Choroid plexus epithelial cell (primary cell): ENCODE measurements at regions not wholly inside any gene's neighbourhood (a gene's known extent, or its start where the extent isn't known, plus 50 kb on each side); places are given as distances from the start of the nearest gene placed in this dataset.
A peak's percentile ranks its signal among the peaks of the same experiment; 100 is the strongest.

Source experiments
- DNase-seq: peaks from one replicate; pipeline ENCODE4 v3.0.0-alpha.2; 2010; ENCODE audit warnings: low read depth
- H3K4me3 ChIP-seq: 2 replicates; pipeline ENCODE4 v1.5.1; 2011; ENCODE audit warnings: low read depth, mild to moderate bottlenecking, control low read depth, low read length, moderate library complexity
- TF ChIP-seq, protein P1 (sequence below): conservative IDR thresholded peaks from 2 replicates; pipeline ENCODE4 v1.5.1; 2011; ENCODE audit warnings: low read depth, mild to moderate bottlenecking, control low read depth, inconsistent platforms, low read length, moderate library complexity

DNA sequence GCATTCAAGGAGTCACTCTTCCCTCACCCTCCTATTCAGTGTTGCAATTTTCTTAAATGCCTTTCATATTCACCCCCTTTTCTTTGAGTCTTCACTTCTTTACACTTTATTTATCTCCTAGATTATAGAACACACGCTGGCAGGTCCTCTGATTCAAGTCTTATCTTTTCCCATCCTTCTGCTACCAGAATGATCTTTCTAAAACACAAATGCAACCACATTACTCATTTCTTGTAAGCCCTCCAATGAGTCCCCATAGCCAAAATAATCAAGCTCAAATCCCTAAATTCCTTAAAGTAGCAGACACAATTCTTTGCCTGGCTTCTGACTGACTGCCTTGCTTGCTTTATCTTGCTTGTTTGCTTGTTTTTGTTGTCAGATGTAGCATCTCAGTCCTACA lies 920.0 kb downstream of the TFAP2A start:
- TF ChIP-seq, protein P1, sequence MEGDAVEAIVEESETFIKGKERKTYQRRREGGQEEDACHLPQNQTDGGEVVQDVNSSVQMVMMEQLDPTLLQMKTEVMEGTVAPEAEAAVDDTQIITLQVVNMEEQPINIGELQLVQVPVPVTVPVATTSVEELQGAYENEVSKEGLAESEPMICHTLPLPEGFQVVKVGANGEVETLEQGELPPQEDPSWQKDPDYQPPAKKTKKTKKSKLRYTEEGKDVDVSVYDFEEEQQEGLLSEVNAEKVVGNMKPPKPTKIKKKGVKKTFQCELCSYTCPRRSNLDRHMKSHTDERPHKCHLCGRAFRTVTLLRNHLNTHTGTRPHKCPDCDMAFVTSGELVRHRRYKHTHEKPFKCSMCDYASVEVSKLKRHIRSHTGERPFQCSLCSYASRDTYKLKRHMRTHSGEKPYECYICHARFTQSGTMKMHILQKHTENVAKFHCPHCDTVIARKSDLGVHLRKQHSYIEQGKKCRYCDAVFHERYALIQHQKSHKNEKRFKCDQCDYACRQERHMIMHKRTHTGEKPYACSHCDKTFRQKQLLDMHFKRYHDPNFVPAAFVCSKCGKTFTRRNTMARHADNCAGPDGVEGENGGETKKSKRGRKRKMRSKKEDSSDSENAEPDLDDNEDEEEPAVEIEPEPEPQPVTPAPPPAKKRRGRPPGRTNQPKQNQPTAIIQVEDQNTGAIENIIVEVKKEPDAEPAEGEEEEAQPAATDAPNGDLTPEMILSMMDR = no peak
- peak; percentile 26 for DNase-seq
- H3K4me3 ChIP-seq = no peak overlapping the region

DNA sequence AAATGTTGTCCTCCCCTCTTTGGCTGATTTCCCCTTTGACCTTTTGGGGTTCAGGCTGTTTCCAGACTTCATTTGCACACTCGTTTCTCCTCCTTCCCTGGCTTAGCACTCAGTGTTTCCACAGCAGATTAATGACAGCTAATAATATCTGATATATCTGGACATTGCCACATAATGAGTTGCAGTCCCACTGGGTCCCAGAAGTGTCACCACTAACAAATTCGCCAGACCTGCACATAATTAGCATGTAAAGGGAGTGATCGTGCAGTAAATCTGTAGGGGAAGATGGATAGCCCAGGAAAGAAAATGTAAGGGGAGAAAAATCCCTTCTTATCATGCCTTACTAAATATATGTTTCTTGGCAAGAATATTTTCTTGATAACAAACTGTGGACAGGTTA lies 922.1 kb downstream of the TFAP2A start:
- TF ChIP-seq, protein P1 = no peak
- no peak for DNase-seq
- H3K4me3 ChIP-seq = no peak overlapping the region

DNA sequence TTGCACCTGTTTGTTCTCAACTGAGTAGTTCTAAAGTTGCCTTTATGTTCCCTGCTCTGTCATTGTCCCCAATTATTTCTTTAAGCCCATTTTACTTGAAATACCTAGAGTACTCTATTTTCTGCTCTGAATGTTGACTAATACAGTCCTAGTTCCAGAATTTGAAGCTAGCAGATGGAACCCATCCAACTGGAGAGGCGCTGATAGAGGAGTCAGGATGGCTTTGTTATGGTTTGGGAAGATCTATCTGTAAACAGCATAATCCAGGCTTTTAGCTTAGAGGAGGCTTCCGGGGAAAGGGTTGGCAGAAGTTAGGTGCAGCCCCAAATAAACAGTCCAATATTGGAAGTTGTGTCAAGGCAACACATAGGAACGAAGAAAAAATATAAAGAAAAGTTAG lies 927.7 kb downstream of the TFAP2A start:
- H3K4me3 ChIP-seq = no peak overlapping the region
- no peak for DNase-seq
- TF ChIP-seq, protein P1 = no peak

DNA sequence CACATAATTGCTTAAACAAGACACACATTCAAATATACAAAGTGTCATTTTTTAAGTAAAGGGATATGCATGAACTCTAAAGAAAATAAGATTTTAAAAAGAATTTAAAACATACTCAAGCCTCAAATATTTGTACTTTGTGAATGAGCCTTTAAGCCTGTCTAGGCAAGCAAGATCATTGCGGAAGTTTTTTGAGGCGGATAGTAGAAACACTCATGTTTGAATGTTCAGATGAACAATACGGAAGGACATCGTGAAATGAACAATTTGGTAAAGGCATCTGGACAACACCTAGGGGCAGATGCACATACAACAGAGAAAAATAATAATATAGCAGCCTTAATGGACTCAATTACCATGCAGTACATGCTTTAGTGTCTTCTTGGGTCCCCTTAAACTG lies 928.9 kb downstream of the TFAP2A start:
- TF ChIP-seq, protein P1 = no peak
- no peak overlapping the region for H3K4me3 ChIP-seq
- no peak for DNase-seq

DNA sequence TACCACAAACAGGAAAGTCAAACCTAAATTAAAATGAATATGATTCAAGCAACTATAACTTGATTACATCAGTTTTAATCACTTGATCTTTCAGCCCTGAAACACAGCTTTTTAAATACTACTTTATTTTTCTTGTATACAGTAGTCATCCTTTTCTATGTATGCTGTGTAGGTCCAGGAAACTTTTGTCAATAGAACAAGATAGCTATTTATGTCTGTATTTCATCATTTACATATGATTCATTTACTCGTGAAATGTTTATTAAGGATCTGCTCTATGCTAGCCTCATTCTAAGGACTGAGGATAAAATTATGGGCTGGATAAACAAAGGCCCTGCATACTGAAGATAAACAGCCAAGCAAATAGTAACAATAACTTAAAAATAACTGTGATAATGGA lies 930.2 kb downstream of the TFAP2A start:
- TF ChIP-seq, protein P1 = no peak
- H3K4me3 ChIP-seq = no peak overlapping the region
- DNase-seq = no peak

DNA sequence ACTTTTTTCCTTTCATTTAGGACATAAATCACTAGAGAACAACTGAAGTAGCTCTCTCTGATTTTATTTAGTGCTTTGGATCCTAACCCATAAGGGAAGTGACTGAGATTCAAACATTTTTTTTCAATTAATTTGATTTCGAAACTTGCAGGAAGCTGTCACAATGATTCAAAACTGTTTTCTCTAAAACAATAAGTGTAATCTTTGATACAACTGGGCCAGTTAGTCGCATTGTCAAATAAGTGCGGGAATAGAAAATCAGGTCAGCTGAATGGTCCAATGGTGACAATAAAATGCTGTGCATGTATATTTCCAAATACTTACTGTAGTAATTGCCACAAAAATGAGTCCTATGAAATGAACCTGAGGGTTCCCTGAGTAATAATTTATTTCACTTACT lies 930.8 kb downstream of the TFAP2A start:
- DNase-seq = no peak

More for the DNA sequence above, 930.8 kb downstream of the TFAP2A start:
- TF ChIP-seq, protein P1 = no peak
- H3K4me3 ChIP-seq = no peak overlapping the region
